ENCODE measurements at regions not wholly inside any gene's neighbourhood (a gene's known extent, or its start where the extent isn't known, plus 50 kb on each side); places are given as distances from the start of the nearest gene placed in this dataset.
A peak's percentile ranks its signal among the peaks of the same experiment; 100 is the strongest.
"Not testable (repeated sequence)": the region's sequence is repeated elsewhere in the genome, so short reads cannot be mapped to it uniquely, and the experiment has no call there.

GRCh38 chr6:150456466-150456865 lies 87.7 kb downstream of the IYD start:
- DNase-seq (ENCODE audit: low read depth) = no peak

GRCh38 chr6:150456902-150457643 lies 88.3 kb downstream of the IYD start:
- DNase-seq (ENCODE audit: low read depth) = no peak

GRCh38 chr6:150458579-150458978 lies 89.8 kb downstream of the IYD start:
- peak; percentile 1 for DNase-seq (ENCODE audit: low read depth)

- no peak for DNase-seq (ENCODE audit: low read depth)
Observed at GRCh38 chr6:150463852-150464251, 95.0 kb downstream of the IYD start.

GRCh38 chr6:150464966-150465365 lies 96.2 kb downstream of the IYD start:
- DNase-seq (ENCODE audit: low read depth) = no peak

GRCh38 chr6:150465610-150466009 lies 96.8 kb downstream of the IYD start:
- no peak for DNase-seq (ENCODE audit: low read depth)

GRCh38 chr6:150466196-150466595 lies 97.4 kb downstream of the IYD start:
- DNase-seq (ENCODE audit: low read depth) = no peak

GRCh38 chr6:150470131-150470530 lies 101.3 kb downstream of the IYD start:
- DNase-seq (ENCODE audit: low read depth) = no peak

- no peak for DNase-seq (ENCODE audit: low read depth)
Observed at GRCh38 chr6:150470960-150471665, 102.3 kb downstream of the IYD start.

GRCh38 chr6:150478656-150479545 lies 110.1 kb downstream of the IYD start:
- no peak for DNase-seq (ENCODE audit: low read depth)

GRCh38 chr6:150482883-150483409 lies 114.1 kb downstream of the IYD start:
- no peak for DNase-seq (ENCODE audit: low read depth)

GRCh38 chr6:150485161-150485958 lies 114.3 kb upstream of the PLEKHG1 start:
- no peak for DNase-seq (ENCODE audit: low read depth)

GRCh38 chr6:150486048-150486447 lies 113.6 kb upstream of the PLEKHG1 start:
- no peak for DNase-seq (ENCODE audit: low read depth)

GRCh38 chr6:150490586-150490985 lies 109.1 kb upstream of the PLEKHG1 start:
- DNase-seq (ENCODE audit: low read depth) = no peak

- peak; percentile 14 for DNase-seq (ENCODE audit: low read depth)
Observed at GRCh38 chr6:150491131-150491810, 108.4 kb upstream of the PLEKHG1 start.

GRCh38 chr6:150491811-150492172 lies 107.9 kb upstream of the PLEKHG1 start:
- DNase-seq (ENCODE audit: low read depth) = no peak

GRCh38 chr6:150492507-150492906 lies 107.2 kb upstream of the PLEKHG1 start:
- DNase-seq (ENCODE audit: low read depth) = no peak

GRCh38 chr6:150492941-150493340 lies 106.7 kb upstream of the PLEKHG1 start:
- DNase-seq (ENCODE audit: low read depth) = no peak

- DNase-seq (ENCODE audit: low read depth) = not testable (repeated sequence)
Observed at GRCh38 chr6:150493552-150493951, 106.1 kb upstream of the PLEKHG1 start.

- DNase-seq (ENCODE audit: low read depth) = no peak
Observed at GRCh38 chr6:150494241-150494640, 105.4 kb upstream of the PLEKHG1 start.

- no peak for DNase-seq (ENCODE audit: low read depth)
Observed at GRCh38 chr6:150495126-150495525, 104.6 kb upstream of the PLEKHG1 start.
